Effector CD4-positive, alpha-beta T cell (primary cell): ENCODE measurements at regions not wholly inside any gene's neighbourhood (a gene's known extent, or its start where the extent isn't known, plus 50 kb on each side); places are given as distances from the start of the nearest gene placed in this dataset.
"Not testable (repeated sequence)": the region's sequence is repeated elsewhere in the genome, so short reads cannot be mapped to it uniquely, and the experiment has no call there.

Source experiments
- DNase-seq: peaks from one replicate; pipeline ENCODE4 v3.0.0-alpha.2; 2020

GRCh38 chr10:113470372-113471240 is 82.2 kb upstream of the HABP2 start:
- DNase-seq, result no peak

- DNase-seq, result no peak
Observed at GRCh38 chr10:113471241-113471996, 81.4 kb upstream of the HABP2 start.

GRCh38 chr10:113473011-113473410 is 79.8 kb upstream of the HABP2 start:
- no peak for DNase-seq

GRCh38 chr10:113473851-113474250 is 79.0 kb upstream of the HABP2 start:
- DNase-seq, result no peak

GRCh38 chr10:113474752-113475151 is 78.1 kb upstream of the HABP2 start:
- no peak for DNase-seq

- no peak for DNase-seq
Observed at GRCh38 chr10:113475381-113475807, 77.5 kb upstream of the HABP2 start.

- DNase-seq, result no peak
Observed at GRCh38 chr10:113476191-113476590, 76.7 kb upstream of the HABP2 start.

- no peak for DNase-seq
Observed at GRCh38 chr10:113476673-113477072, 76.2 kb upstream of the HABP2 start.

GRCh38 chr10:113477451-113477850 is 75.4 kb upstream of the HABP2 start:
- no peak for DNase-seq

GRCh38 chr10:113479346-113480080 is 73.3 kb upstream of the HABP2 start:
- no peak for DNase-seq

GRCh38 chr10:113480081-113480360 is 72.8 kb upstream of the HABP2 start:
- no peak for DNase-seq

- DNase-seq, result no peak
Observed at GRCh38 chr10:113480851-113481502, 71.9 kb upstream of the HABP2 start.

- no peak for DNase-seq
Observed at GRCh38 chr10:113484487-113484886, 68.4 kb upstream of the HABP2 start.

GRCh38 chr10:113485736-113486135 is 67.1 kb upstream of the HABP2 start:
- DNase-seq, result no peak

- no peak for DNase-seq
Observed at GRCh38 chr10:113486531-113486930, 66.3 kb upstream of the HABP2 start.

- no peak for DNase-seq
Observed at GRCh38 chr10:113487154-113487553, 65.7 kb upstream of the HABP2 start.

- DNase-seq, result no peak
Observed at GRCh38 chr10:113488186-113488585, 64.7 kb upstream of the HABP2 start.

GRCh38 chr10:113489522-113489921 is 63.3 kb upstream of the HABP2 start:
- not testable (repeated sequence) for DNase-seq

- DNase-seq, result no peak
Observed at GRCh38 chr10:113491967-113492565, 60.8 kb upstream of the HABP2 start.

- no peak for DNase-seq
Observed at GRCh38 chr10:113493195-113493594, 59.7 kb upstream of the HABP2 start.

GRCh38 chr10:113493882-113494301 is 59.0 kb upstream of the HABP2 start:
- DNase-seq, result no peak

- DNase-seq, result no peak
Observed at GRCh38 chr10:113494761-113495160, 58.1 kb upstream of the HABP2 start.

- no peak for DNase-seq
Observed at GRCh38 chr10:113495553-113495952, 57.3 kb upstream of the HABP2 start.
